A549 (cell line): ENCODE measurements at regions not wholly inside any gene's neighbourhood (a gene's known extent, or its start where the extent isn't known, plus 50 kb on each side); places are given as distances from the start of the nearest gene placed in this dataset.
"Not testable (repeated sequence)": the region's sequence is repeated elsewhere in the genome, so short reads cannot be mapped to it uniquely, and the experiment has no call there.

Source experiments
- BCL3 ChIP-seq: fragments of >200 bp; sonication (Bioruptor Twin); formaldehyde crosslinking; IDR thresholded peaks from 3 replicates; pipeline ENCODE4 v1.6.1; 2016
- CEBPB ChIP-seq, 2 experiments: fragments of >200 bp in 1 of 2; sonication (Bioruptor Twin) in 1 of 2; formaldehyde crosslinking in 1 of 2; IDR thresholded peaks; 2 replicates each; pipeline ENCODE4 v1.6.1; 2012 to 2016
- CTCF ChIP-seq: fragments of >200 bp; sonication (Bioruptor Twin); formaldehyde crosslinking; IDR thresholded peaks from 3 replicates; pipeline ENCODE4 v1.5.1; 2016
- EP300 ChIP-seq, 2 experiments: fragments of >200 bp; sonication (Bioruptor Twin); formaldehyde crosslinking; IDR thresholded peaks; 2 replicates in 1 of 2; 3 replicates in 1 of 2; pipeline ENCODE4 v1.6.1; 2016 to 2017
- JUNB ChIP-seq: fragments of >200 bp; sonication (Bioruptor Twin); formaldehyde crosslinking; IDR thresholded peaks from 2 replicates; pipeline ENCODE4 v1.6.1; 2016
- PBX3 ChIP-seq: IDR thresholded peaks from 2 replicates; pipeline ENCODE4 v1.6.1; 2012
- POLR2A ChIP-seq: IDR thresholded peaks from 2 replicates; pipeline ENCODE4 v1.6.1; 2012; ENCODE audit warnings: mild to moderate bottlenecking, low read length
- REST ChIP-seq: fragments of 200-600 bp; sonication (generic); IDR thresholded peaks from 2 replicates; pipeline ENCODE4 v1.6.1; 2016; ENCODE audit warnings: antibody characterized with exemption, mild to moderate bottlenecking, moderate library complexity
- SMC3 ChIP-seq: fragments of >200 bp; sonication (Bioruptor Twin); formaldehyde crosslinking; IDR thresholded peaks from 3 replicates; pipeline ENCODE4 v1.6.1; 2018; ENCODE audit warnings: inconsistent platforms
- ZSCAN20 ChIP-seq: fragments of 250-450 bp; sonication (Bioruptor Pico); IDR thresholded peaks from 2 replicates; pipeline ENCODE4 v1.8.0; 2022; ENCODE audit warnings: mild to moderate bottlenecking, moderate library complexity
- TF ChIP-seq, protein P1 (sequence below): fragments of 450-650 bp; IDR thresholded peaks from 2 replicates; pipeline ENCODE4 v1.6.1; 2014; ENCODE audit warnings: antibody characterized with exemption

DNA sequence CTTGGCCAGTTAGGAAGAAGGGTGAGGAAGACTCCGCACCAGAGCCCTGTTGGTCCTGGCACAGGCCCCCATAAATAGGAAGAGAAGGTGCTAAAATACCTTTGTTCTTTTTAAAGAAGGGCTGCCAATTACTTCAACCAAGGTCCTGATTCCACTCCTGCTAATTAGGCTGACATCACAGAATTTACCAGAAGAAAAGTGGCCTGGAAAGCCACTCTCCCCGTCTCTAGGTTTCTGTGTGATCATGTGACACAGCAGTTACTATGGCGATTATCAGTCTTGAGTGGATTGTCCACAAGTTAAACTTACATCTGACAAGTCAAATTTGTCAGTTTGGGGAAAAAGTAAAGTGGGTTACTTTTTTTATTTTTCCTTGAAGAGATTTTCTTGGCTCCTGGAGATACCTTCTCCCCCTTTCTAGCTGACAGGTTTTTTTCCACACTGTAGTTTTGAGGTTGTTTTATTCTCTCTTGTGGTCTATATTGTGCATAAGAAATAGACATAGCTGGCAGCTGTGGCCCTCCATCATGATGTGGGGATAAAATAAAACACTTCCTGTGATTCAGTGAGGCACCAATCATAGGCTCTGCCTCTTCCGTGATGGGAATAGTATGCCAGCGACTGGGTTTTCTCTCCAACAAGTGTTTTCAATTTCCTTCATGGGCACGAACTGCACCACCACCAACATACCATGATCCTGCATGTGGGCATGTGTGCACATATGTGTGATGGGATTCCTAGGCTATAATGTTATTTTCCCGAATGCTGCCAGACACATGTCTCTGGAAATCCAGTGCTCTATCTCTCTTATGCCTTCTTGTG is 181.9 kb downstream of the BCL2L11 start:
- TF ChIP-seq ZSCAN20 (CRISPR knock-in tag); JUNB; CTCF; REST; BCL3; SMC3; EP300 (IDR thresholded peaks at IDR 0.05); CEBPB (IDR thresholded peaks at IDR 0.05); POLR2A; PBX3: not testable (repeated sequence)
- TF ChIP-seq, protein P1, sequence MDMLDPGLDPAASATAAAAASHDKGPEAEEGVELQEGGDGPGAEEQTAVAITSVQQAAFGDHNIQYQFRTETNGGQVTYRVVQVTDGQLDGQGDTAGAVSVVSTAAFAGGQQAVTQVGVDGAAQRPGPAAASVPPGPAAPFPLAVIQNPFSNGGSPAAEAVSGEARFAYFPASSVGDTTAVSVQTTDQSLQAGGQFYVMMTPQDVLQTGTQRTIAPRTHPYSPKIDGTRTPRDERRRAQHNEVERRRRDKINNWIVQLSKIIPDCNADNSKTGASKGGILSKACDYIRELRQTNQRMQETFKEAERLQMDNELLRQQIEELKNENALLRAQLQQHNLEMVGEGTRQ: not testable (repeated sequence)
